DND-41 (cell line): ENCODE measurements at regions not wholly inside any gene's neighbourhood (a gene's known extent, or its start where the extent isn't known, plus 50 kb on each side); places are given as distances from the start of the nearest gene placed in this dataset.

Experiments used
- ATAC-seq: fragments of 200-7000 bp; cut with Tn5 transposase; 3 replicates; pipeline ENCODE4 v1.9.1; 2021; ENCODE audit warnings: low read depth; ENCODE audit not compliant: insufficient read depth
- DNase-seq: peaks from one replicate; pipeline ENCODE4 v3.0.0-alpha.2; 2020
- H2AFZ ChIP-seq: 2 replicates; pipeline ENCODE4 v1.6.0; 2012; ENCODE audit warnings: low read depth, low read length
- H3K27ac ChIP-seq: 2 replicates; pipeline ENCODE4 v1.5.1; 2012; ENCODE audit warnings: low read length, inconsistent platforms
- H3K27me3 ChIP-seq: fragments of 200-600 bp; sonication (generic); 2 replicates; pipeline ENCODE4 v1.6.0; 2012; ENCODE audit warnings: low read length, mild to moderate bottlenecking, inconsistent platforms; ENCODE audit not compliant: insufficient read depth, poor library complexity
- H3K36me3 ChIP-seq: 2 replicates; pipeline ENCODE4 v1.5.1; 2012; ENCODE audit warnings: low read length, inconsistent platforms; ENCODE audit not compliant: insufficient read depth
- H3K4me1 ChIP-seq: 2 replicates; pipeline ENCODE4 v1.5.1; 2012; ENCODE audit warnings: mild to moderate bottlenecking, low read length; ENCODE audit not compliant: insufficient read depth
- H3K4me2 ChIP-seq: 2 replicates; pipeline ENCODE4 v1.6.0; 2012; ENCODE audit warnings: mild to moderate bottlenecking, moderate library complexity, low read length, inconsistent platforms; ENCODE audit not compliant: insufficient read depth
- H3K4me3 ChIP-seq, 2 experiments: fragments of 200-600 bp in 1 of 2; shearing (Covaris generic) in 1 of 2; 2 replicates each; pipeline ENCODE4 v1.5.1; 2012 to 2016; ENCODE audit warnings: inconsistent platforms in 2 of 2, low read length in 2 of 2, mild to moderate bottlenecking in 2 of 2, low read depth in 1 of 2, moderate library complexity in 1 of 2
- H3K79me2 ChIP-seq: 2 replicates; pipeline ENCODE4 v1.6.0; 2012; ENCODE audit warnings: low read length, inconsistent platforms; ENCODE audit not compliant: insufficient read depth
- H3K9ac ChIP-seq: 2 replicates; pipeline ENCODE4 v1.6.0; 2012; ENCODE audit warnings: low read depth, mild to moderate bottlenecking, inconsistent platforms, low read length, moderate library complexity
- H3K9me3 ChIP-seq: 2 replicates; pipeline ENCODE4 v1.5.1; 2012; ENCODE audit warnings: low read length, moderate library complexity, mild to moderate bottlenecking, inconsistent platforms; ENCODE audit not compliant: insufficient read depth, severe bottlenecking
- H4K20me1 ChIP-seq: 2 replicates; pipeline ENCODE4 v1.6.0; 2012; ENCODE audit warnings: low read length; ENCODE audit not compliant: insufficient read depth
- EZH2 ChIP-seq: IDR thresholded peaks from 3 replicates; pipeline ENCODE4 v1.6.1; 2012; ENCODE audit warnings: borderline replicate concordance, low read depth, mild to moderate bottlenecking, moderate library complexity, low read length, inconsistent platforms; ENCODE audit not compliant: severe bottlenecking
- TF ChIP-seq, protein P1 (sequence below): IDR thresholded peaks from 2 replicates; pipeline ENCODE4 v1.5.1; 2012; ENCODE audit warnings: borderline replicate concordance, low read length, moderate library complexity, mild to moderate bottlenecking; ENCODE audit not compliant: poor library complexity, severe bottlenecking; ENCODE audit errors: extremely low read depth

GRCh38 chr3:88896026-88896425 is 211.4 kb upstream of the EPHA3 start:
- TF ChIP-seq EZH2: no peak
- TF ChIP-seq, protein P1, sequence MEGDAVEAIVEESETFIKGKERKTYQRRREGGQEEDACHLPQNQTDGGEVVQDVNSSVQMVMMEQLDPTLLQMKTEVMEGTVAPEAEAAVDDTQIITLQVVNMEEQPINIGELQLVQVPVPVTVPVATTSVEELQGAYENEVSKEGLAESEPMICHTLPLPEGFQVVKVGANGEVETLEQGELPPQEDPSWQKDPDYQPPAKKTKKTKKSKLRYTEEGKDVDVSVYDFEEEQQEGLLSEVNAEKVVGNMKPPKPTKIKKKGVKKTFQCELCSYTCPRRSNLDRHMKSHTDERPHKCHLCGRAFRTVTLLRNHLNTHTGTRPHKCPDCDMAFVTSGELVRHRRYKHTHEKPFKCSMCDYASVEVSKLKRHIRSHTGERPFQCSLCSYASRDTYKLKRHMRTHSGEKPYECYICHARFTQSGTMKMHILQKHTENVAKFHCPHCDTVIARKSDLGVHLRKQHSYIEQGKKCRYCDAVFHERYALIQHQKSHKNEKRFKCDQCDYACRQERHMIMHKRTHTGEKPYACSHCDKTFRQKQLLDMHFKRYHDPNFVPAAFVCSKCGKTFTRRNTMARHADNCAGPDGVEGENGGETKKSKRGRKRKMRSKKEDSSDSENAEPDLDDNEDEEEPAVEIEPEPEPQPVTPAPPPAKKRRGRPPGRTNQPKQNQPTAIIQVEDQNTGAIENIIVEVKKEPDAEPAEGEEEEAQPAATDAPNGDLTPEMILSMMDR: no peak
- no peak overlapping the region for H2AFZ ChIP-seq
- no peak overlapping the region for H3K27ac ChIP-seq
- ATAC-seq: no peak
- no peaks in the 10 kb centered on the region for H3K36me3 ChIP-seq
- H3K9me3 ChIP-seq: no peaks in the 10 kb centered on the region
- DNase-seq: no peak
- H3K79me2 ChIP-seq: no peaks in the 10 kb centered on the region
- H3K27me3 ChIP-seq: no peaks in the 10 kb centered on the region
- H4K20me1 ChIP-seq: no peaks in the 10 kb centered on the region
- H3K9ac ChIP-seq: no peak overlapping the region
- H3K4me2 ChIP-seq: no peak overlapping the region
- no peak overlapping the region for H3K4me3 ChIP-seq
- no peaks in the 10 kb centered on the region for H3K4me1 ChIP-seq

DNA sequence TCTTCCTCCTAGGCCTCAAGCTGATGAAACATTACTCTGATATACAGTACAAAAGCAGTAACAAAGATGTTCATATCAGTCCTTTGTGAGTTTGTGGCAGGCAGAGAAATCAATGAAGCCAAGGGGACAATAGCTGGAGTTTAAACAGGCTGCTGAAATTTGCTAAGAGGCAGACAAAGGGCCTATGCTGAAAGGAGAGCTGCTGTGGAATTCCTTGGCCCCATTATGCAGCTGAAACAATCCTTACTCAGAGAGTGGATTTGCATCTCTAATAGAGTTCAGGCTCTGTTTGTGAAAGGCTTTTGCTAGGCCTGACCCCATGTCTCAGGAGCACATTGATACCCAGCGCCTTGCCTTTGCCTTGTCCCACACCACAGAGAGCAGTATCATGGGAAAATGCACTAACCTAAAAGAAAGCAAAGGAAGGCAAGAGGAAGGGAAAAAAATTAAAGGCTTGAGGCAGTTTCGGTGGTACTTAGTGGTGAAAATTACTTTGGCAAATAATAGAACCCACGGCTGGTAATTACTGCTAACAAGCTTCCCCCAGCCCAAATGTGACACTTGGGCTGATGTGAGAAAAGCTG is 195.0 kb upstream of the EPHA3 start:
- no peaks in the 10 kb centered on the region for H3K27me3 ChIP-seq
- no peak for ATAC-seq
- H3K4me1 ChIP-seq: no peaks in the 10 kb centered on the region
- H3K27ac ChIP-seq: no peak overlapping the region
- no peaks in the 10 kb centered on the region for H4K20me1 ChIP-seq
- no peak overlapping the region for H2AFZ ChIP-seq
- H3K9ac ChIP-seq: no peak overlapping the region
- no peak overlapping the region for H3K4me2 ChIP-seq
- TF ChIP-seq EZH2: no peak
- TF ChIP-seq, protein P1: no peak
- H3K9me3 ChIP-seq: no peaks in the 10 kb centered on the region
- H3K36me3 ChIP-seq: no peaks in the 10 kb centered on the region
- H3K4me3 ChIP-seq: no peak overlapping the region
- DNase-seq: no peak
- H3K79me2 ChIP-seq: no peaks in the 10 kb centered on the region

DNA sequence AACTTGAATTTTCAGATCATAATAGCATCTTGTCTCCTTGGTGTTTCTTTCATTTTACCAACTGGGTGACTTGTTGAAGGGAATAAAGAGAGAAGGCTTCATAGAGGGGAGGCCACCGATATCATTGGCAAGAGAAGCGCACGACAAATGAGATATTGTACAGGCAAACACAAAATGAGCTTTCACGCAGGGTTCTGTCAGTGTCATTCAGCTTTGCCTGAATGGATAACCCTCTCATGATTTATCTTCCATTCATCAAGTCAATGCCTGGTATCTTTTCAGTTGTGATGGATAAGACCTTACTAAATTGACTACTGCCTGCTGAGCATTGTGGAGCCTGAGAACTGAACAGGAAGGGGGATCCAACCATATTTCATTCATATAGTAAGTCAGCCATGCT is 188.6 kb upstream of the EPHA3 start:
- Histone ChIP-seq H4K20me1 (no peaks in the 10 kb centered on the region), H3K27me3 (no peaks in the 10 kb centered on the region), H3K9me3 (no peaks in the 10 kb centered on the region), H3K36me3 (no peaks in the 10 kb centered on the region), H3K27ac (no peak overlapping the region), H3K4me1 (no peaks in the 10 kb centered on the region), H3K79me2 (no peaks in the 10 kb centered on the region), H3K4me2 (no peak overlapping the region), H2AFZ (no peak overlapping the region), H3K4me3 (no peak overlapping the region), H3K9ac (no peak overlapping the region)
- DNase-seq: no peak
- TF ChIP-seq, protein P1: no peak
- TF ChIP-seq EZH2: no peak
- no peak for ATAC-seq

GRCh38 chr3:88921986-88922385 is 185.4 kb upstream of the EPHA3 start:
- Histone ChIP-seq H3K4me3 (no peak overlapping the region), H3K4me2 (no peak overlapping the region), H3K36me3 (no peaks in the 10 kb centered on the region), H3K27ac (no peak overlapping the region), H3K9me3 (no peaks in the 10 kb centered on the region), H3K9ac (no peak overlapping the region), H4K20me1 (no peaks in the 10 kb centered on the region), H3K4me1 (no peaks in the 10 kb centered on the region), H3K27me3 (no peaks in the 10 kb centered on the region), H2AFZ (no peak overlapping the region), H3K79me2 (no peaks in the 10 kb centered on the region)
- DNase-seq: no peak
- ATAC-seq: no peak
- TF ChIP-seq, protein P1: no peak
- TF ChIP-seq EZH2: no peak
